GM12874 (cell line): ENCODE measurements at regions not wholly inside any gene's neighbourhood (a gene's known extent, or its start where the extent isn't known, plus 50 kb on each side); places are given as distances from the start of the nearest gene placed in this dataset.

Experiments
- TF ChIP-seq, protein P1 (sequence below): IDR thresholded peaks from 2 replicates; pipeline ENCODE4 v1.5.1; 2011; ENCODE audit warnings: low read depth, mild to moderate bottlenecking, control low read depth, low read length, moderate library complexity; ENCODE audit not compliant: insufficient read depth

DNA sequence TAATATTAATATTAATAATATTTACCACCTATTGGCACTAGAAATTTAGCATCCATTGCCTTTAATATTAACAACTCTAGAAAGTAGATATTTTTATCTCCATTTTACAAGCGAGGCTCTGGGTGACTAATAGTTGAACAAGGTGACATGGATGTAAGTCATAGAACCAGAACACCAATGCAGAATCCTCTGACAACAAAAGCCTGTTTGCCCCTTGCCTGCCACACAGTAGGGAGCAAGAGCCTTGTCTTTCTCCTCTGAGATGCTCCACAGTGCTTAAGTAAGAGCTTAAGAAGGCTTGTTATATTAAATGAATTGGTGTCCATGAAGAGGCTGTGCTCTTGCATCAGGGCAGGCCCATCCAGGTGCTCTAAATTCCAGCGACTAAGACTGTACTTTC, 51.2 kb upstream of the LBX1 start:
- TF ChIP-seq, protein P1, sequence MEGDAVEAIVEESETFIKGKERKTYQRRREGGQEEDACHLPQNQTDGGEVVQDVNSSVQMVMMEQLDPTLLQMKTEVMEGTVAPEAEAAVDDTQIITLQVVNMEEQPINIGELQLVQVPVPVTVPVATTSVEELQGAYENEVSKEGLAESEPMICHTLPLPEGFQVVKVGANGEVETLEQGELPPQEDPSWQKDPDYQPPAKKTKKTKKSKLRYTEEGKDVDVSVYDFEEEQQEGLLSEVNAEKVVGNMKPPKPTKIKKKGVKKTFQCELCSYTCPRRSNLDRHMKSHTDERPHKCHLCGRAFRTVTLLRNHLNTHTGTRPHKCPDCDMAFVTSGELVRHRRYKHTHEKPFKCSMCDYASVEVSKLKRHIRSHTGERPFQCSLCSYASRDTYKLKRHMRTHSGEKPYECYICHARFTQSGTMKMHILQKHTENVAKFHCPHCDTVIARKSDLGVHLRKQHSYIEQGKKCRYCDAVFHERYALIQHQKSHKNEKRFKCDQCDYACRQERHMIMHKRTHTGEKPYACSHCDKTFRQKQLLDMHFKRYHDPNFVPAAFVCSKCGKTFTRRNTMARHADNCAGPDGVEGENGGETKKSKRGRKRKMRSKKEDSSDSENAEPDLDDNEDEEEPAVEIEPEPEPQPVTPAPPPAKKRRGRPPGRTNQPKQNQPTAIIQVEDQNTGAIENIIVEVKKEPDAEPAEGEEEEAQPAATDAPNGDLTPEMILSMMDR, result no peak

DNA sequence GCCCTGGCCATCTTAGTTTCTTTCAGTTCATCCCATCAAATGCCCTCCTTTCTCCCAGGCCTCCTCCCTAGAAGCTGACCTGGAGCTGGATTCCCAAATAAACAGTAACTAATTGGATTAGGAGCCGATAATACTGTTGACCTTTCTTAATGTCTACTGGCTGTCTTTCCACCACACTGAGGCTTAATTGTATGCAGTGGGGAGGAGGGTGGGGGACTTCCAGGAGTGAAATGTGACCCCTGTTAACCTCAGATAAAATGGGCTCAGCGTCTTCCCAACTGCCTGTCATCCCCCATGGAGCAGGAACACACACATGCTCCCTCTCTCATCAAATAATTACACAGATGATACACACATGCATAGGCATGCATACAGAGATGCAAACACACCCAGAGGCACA, 53.7 kb upstream of the LBX1 start:
- TF ChIP-seq, protein P1, result no peak

DNA sequence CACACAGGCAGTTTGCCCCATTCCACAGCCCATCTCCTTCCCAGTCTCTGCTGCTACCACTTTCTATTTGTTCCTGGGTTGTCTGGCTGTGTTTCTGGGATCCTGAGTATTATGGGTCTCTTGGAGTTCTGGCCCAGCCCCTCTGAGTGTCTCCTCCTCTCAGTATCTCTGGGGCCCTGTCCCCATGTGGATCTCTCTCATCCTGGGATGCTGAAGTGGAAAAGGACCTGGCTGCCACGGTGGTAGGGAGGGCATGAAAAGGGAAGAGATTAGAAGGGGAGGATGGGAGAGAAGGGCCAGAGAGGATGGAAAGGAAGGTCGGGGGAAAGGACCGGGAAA, 54.5 kb upstream of the LBX1 start:
- TF ChIP-seq, protein P1, result no peak

DNA sequence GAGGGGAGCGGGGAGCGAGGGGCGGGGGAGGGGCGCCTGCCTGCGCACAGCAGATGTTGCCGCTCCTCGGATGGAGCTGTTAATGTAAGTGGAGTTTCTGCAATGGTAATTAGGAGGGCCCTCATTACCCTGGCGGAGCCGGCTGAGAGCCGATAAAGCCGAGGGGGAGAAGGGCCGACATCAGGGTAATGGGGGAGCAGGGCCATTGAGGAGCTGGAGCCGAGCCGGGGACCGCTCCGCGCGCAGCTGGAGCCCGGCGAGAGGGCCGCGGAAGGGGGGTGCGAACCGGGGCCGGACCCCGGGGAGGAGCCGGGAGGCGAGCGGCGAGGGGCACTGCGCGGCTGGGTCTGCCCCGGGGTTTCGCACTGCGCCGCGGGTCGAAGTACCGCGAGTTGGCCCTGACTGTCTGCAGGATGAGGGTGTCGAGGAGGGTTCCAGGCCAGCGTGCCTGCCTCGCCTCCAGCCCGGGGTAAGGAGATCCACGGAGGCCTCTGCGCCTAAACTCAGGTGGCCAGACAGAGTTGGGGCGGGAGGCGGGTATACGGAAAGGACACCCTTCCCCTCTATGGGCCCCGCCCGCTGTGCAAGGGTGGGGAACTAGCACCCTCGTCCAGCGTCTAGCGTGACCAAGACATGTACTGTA, 55.0 kb upstream of the LBX1 start:
- TF ChIP-seq, protein P1, result no peak

DNA sequence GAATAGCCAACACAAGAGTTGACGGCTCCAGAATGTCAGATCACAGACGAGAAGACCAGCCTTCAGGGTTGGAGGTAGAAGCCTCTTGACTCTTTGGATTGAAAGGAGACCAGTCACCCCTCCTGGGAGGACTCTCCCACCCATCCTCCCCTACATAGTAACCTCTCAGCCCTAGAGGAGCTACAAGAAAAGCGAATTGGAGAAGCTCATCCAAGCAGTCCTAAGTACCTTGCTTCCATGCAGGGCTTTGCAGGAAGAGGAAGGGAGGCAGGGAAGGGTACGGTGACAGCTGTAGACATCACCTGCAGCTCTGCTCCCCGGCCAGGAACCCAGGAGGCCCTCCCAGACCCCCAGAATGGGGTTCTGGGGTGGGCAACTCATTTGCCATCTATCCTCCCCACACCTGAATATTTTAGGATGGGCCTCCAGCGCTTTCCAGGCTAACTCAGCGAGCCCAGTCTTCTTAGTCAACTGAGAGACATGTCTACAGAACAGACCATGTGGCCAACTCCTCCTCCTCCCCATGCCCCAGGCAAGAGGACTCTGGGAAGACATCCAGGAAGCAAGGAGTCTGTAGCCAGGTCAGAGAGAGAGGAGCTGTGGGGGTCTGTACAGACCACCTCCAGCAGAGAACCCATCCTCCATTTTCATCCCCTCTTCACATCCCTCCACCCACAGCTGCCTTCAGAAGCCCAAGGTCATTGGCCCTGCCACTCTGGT, 55.6 kb upstream of the LBX1 start:
- TF ChIP-seq, protein P1, result no peak

DNA sequence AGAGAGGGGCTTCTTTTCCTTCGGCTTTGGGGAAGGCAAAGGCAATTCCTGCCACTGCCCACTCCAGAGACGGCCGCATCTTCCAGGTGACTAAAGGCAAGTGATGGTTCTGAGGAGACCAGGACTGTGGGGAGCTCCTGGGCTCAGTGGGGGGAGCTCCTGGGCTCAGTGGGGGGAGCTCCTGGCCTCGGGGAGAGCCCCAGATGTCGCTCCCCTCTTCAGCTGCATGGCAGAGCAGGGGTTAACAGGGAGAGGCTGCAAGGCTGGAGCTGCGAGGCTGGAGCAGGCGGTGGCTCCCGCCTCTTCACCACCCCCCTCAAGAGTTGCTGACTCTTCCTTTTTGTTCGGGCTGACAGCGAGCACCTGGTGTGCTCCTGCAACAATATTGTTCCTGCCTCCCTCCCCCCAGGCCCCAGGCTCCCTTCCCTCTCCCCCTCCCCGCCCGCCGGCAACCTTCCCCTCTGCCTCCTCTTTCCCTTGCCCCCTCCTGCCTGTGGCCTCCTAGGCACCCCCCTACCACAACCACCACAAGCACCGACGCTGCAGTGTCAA, 56.3 kb upstream of the LBX1 start:
- TF ChIP-seq, protein P1, result no peak

DNA sequence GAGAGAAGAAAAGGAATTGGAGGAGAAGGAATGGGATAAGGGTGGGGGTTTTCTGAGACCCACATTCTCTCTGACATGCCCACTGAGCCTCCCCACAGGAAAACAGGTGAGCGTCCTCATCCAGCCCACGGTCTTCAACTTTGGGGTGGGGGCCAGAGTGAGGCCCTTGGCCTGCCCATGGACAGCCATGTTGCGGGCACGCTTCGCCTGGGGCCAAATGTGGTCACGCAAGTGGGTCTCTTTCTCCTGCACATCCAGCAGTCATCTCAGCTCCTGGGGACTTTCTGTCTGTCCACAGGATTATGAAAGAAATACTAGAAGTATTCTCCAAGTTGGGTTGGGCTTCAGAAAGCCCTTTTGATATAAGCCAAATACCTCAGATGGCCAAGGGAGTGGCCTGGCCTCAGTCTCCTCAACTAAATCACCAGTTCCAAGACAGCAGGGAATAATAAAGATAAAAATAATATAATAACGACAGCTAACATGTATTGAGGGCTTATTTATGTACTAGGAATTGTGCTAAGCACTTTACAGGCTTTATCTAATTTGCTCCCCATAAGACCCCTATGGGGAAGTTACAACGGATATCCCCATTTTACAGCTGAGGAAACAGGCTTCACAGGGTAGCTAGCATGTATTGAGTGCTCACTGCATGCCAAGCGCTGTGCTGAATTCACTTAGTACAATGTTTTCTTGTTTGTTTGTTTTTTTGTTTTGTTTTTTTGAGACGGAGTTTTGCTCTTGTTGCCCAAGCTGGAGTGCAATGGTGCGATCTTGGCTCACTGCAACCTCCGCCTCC, 57.2 kb upstream of the LBX1 start:
- TF ChIP-seq, protein P1, result no peak
